BE2C (cell line): ENCODE measurements at regions not wholly inside any gene's neighbourhood (a gene's known extent, or its start where the extent isn't known, plus 50 kb on each side); places are given as distances from the start of the nearest gene placed in this dataset.
"Not testable (repeated sequence)": the region's sequence is repeated elsewhere in the genome, so short reads cannot be mapped to it uniquely, and the experiment has no call there.

Source experiments
- DNase-seq: peaks from one replicate; pipeline ENCODE4 v3.0.0-alpha.2; 2020
- H3K27me3 ChIP-seq: fragments of 250-450 bp; sonication (Bioruptor Pico); 2 replicates; pipeline ENCODE4 v1.5.1; 2020; ENCODE audit warnings: mild to moderate bottlenecking
- H3K36me3 ChIP-seq: fragments of 250-450 bp; sonication (Bioruptor Pico); 2 replicates; pipeline ENCODE4 v1.5.1; 2020; ENCODE audit warnings: mild to moderate bottlenecking
- H3K4me1 ChIP-seq: fragments of 250-450 bp; sonication (Bioruptor Pico); 2 replicates; pipeline ENCODE4 v1.5.1; 2020
- H3K4me3 ChIP-seq: 2 replicates; pipeline ENCODE4 v1.5.1; 2011; ENCODE audit warnings: low read depth, low read length
- H3K9me3 ChIP-seq: fragments of 250-450 bp; sonication (Bioruptor Pico); 2 replicates; pipeline ENCODE4 v1.5.1; 2020
- CTCF ChIP-seq: IDR thresholded peaks from 2 replicates; pipeline ENCODE4 v1.5.1; 2012; ENCODE audit warnings: mild to moderate bottlenecking, low read depth, low read length

DNA sequence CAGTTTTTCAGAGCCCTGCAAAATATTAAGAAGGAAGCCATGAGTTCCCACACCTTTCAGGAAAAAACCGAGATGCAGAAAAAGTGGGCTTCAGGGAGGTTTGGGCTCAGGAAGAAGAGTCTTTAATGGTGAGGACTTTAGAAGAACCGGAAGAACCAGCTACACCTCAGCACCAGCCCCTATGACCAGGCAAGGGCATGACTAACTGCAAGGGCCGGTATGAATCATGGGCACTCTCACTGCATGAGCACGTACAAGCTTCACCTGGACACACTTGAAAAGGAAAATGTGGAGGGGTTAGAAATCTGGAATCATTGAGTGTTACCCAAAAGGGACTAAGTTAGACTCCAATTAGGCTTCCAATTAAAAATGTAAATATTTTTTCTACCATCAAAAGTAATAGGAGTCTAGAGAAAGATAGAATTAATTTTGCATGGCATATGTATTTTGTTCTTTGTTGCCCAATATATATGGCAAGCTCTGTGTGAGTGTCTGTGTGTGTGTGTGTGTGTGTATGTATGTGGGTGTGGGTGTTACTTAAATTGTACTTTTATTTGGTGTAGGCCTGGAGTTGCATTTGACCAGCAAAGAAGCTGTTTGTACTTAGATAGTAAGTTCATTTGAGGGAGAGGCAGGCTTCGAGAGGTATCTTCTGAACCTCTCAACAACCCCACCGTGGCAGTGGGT is 66.5 kb upstream of the THUMPD2 start:
- Histone ChIP-seq H3K4me3 (no peak overlapping the region), H3K4me1 (no peaks in the 10 kb centered on the region), H3K9me3 (no peaks in the 10 kb centered on the region), H3K27me3 (no peaks in the 10 kb centered on the region; the same call in 1 of the 2 replicates), H3K36me3 (no peaks in the 10 kb centered on the region)
- no peak for TF ChIP-seq CTCF
- DNase-seq, result no peak

DNA sequence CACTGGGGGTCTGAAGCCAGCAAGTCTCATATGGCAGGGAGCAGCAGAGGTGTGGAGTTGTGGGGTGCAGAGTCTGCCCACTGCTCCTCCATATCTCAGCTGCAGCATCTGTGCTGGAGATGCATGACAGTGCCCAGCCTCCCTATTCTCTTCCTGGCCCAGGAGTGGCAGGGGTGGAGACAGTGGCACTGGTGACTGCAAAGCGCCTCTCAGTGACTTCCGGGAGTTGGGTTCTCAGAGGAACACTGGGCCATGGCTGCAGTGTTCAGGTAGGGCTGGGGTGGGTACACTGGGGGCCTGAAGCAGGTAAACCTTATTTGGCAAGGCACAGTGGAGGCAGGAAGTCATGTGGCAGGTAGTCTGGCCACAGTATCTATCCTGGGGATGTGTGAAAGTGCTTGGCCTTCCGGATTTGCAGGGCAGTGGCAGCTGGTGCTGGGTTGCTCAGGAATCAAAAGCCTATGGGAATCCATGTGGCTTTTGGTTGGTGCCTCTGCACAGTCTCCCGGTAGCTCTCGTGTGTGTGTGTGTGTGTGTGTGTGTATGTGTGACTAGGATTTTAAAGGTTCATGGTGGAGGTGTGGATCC is 60.3 kb upstream of the THUMPD2 start:
- H3K4me1 ChIP-seq, result no peaks in the 10 kb centered on the region
- H3K9me3 ChIP-seq, result peaks cover 4% of the 10 kb centered on the region; the same call in 1 of the 2 replicates
- TF ChIP-seq CTCF, result no peak
- no peak for DNase-seq
- H3K27me3 ChIP-seq, result no peaks in the 10 kb centered on the region
- H3K36me3 ChIP-seq, result no peaks in the 10 kb centered on the region
- no peak overlapping the region for H3K4me3 ChIP-seq

GRCh38 chr2:39838589-39838988 is 59.5 kb upstream of the THUMPD2 start:
- Histone ChIP-seq H3K9me3 (peaks cover 4% of the 10 kb centered on the region; the same call in 1 of the 2 replicates), H3K4me1 (no peaks in the 10 kb centered on the region), H3K27me3 (no peaks in the 10 kb centered on the region), H3K4me3 (no peak overlapping the region), H3K36me3 (no peaks in the 10 kb centered on the region)
- DNase-seq, result no peak
- TF ChIP-seq CTCF, result no peak

GRCh38 chr2:39837856-39838453 is 58.9 kb upstream of the THUMPD2 start:
- peak; percentile 92 for TF ChIP-seq CTCF
- Histone ChIP-seq H3K27me3 (no peaks in the 10 kb centered on the region), H3K4me3 (no peak overlapping the region), H3K9me3 (peaks cover 4% of the 10 kb centered on the region; the same call in 1 of the 2 replicates), H3K4me1 (no peaks in the 10 kb centered on the region), H3K36me3 (no peaks in the 10 kb centered on the region)
- peak; percentile 34 for DNase-seq

DNA sequence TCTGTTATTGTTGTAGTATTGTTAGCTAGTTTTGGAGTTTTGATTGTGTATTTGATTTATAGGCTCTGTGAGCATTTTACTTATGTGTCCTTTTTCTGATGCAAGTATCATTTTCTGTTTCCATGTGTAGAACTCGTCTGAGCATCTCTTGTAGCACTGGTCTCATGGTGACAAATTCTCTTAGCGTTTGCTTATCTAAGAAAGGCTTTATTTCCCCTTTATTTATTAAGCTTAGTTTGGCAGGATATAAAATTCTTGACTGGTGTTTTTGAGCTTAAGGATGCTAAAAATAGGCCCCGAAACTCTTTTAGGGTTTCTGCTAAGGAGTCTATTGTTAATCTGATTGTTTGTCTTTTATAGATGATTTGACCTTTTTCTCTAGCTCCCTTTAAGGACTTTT is 57.6 kb upstream of the THUMPD2 start:
- Histone ChIP-seq H3K4me3 (no peak overlapping the region), H3K9me3 (peaks cover 4% of the 10 kb centered on the region; the same call in 1 of the 2 replicates), H3K36me3 (no peaks in the 10 kb centered on the region), H3K4me1 (no peaks in the 10 kb centered on the region), H3K27me3 (no peaks in the 10 kb centered on the region)
- no peak for DNase-seq
- TF ChIP-seq CTCF, result no peak

- DNase-seq, result no peak
- no peak overlapping the region for H3K4me3 ChIP-seq
- H3K36me3 ChIP-seq, result no peaks in the 10 kb centered on the region
- no peaks in the 10 kb centered on the region for H3K4me1 ChIP-seq
- no peaks in the 10 kb centered on the region for H3K27me3 ChIP-seq
- no peak for TF ChIP-seq CTCF
- H3K9me3 ChIP-seq, result peaks cover 4% of the 10 kb centered on the region; the same call in 1 of the 2 replicates
Measured at GRCh38 chr2:39834426-39834825, 55.4 kb upstream of the THUMPD2 start.

DNA sequence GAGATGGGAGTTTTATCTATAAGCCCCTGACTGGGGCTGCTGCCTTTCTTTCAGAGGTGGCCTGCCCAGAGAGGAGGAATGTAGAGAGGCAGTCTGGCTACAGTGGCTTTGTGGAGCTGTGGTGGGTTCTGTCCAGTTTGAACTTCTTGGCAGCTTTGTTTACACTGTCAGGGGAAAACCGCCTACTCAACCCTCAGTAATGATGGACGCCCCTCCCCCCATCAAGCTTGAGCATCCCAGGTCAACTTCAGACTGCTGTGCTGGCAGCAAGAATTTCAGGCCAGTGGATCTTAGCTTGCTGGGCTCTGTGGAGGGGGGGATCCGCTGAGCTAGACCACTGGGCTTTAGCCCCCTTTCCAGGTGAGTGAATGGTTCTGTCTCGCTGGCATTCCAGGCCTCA is 51.6 kb upstream of the THUMPD2 start:
- H3K4me3 ChIP-seq, DNase-seq: not testable (repeated sequence)

More for the DNA sequence above, 51.6 kb upstream of the THUMPD2 start:
- not testable (repeated sequence) for H3K4me1 ChIP-seq, H3K9me3 ChIP-seq, H3K27me3 ChIP-seq, H3K36me3 ChIP-seq
